Activated T-cell treated with anti-CD3 and anti-CD28 coated beads for 48 hours (primary cell): ENCODE measurements at regions not wholly inside any gene's neighbourhood (a gene's known extent, or its start where the extent isn't known, plus 50 kb on each side); places are given as distances from the start of the nearest gene placed in this dataset.

Source experiments
- DNase-seq: peaks from one replicate; pipeline ENCODE4 v3.0.0-alpha.2; 2020; ENCODE audit warnings: low read depth

GRCh38 chr17:72025113-72025512 lies 95.7 kb upstream of the SOX9 start:
- DNase-seq, result no peak

- DNase-seq, result no peak
Observed at GRCh38 chr17:72030067-72030899, 90.5 kb upstream of the SOX9 start.

GRCh38 chr17:72031219-72031884 lies 89.5 kb upstream of the SOX9 start:
- no peak for DNase-seq

- DNase-seq, result no peak
Observed at GRCh38 chr17:72033334-72033733, 87.5 kb upstream of the SOX9 start.

GRCh38 chr17:72034000-72034399 lies 86.8 kb upstream of the SOX9 start:
- DNase-seq, result no peak

- no peak for DNase-seq
Observed at GRCh38 chr17:72038427-72038826, 82.4 kb upstream of the SOX9 start.

- DNase-seq, result no peak
Observed at GRCh38 chr17:72039490-72039889, 81.3 kb upstream of the SOX9 start.

GRCh38 chr17:72046178-72046577 lies 74.6 kb upstream of the SOX9 start:
- DNase-seq, result no peak

- no peak for DNase-seq
Observed at GRCh38 chr17:72046643-72047612, 73.9 kb upstream of the SOX9 start.

GRCh38 chr17:72049914-72050313 lies 70.9 kb upstream of the SOX9 start:
- DNase-seq, result no peak

GRCh38 chr17:72053036-72053435 lies 67.8 kb upstream of the SOX9 start:
- no peak for DNase-seq

- DNase-seq, result no peak
Observed at GRCh38 chr17:72053449-72053848, 67.4 kb upstream of the SOX9 start.

GRCh38 chr17:72056155-72056554 lies 64.7 kb upstream of the SOX9 start:
- DNase-seq, result no peak

- DNase-seq, result no peak
Observed at GRCh38 chr17:72056727-72057290, 64.0 kb upstream of the SOX9 start.

GRCh38 chr17:72060084-72060483 lies 60.7 kb upstream of the SOX9 start:
- DNase-seq, result no peak

GRCh38 chr17:72063262-72063661 lies 57.6 kb upstream of the SOX9 start:
- DNase-seq, result no peak

GRCh38 chr17:72063756-72064450 lies 56.9 kb upstream of the SOX9 start:
- DNase-seq, result no peak

GRCh38 chr17:72064606-72065193 lies 56.1 kb upstream of the SOX9 start:
- no peak for DNase-seq

- DNase-seq, result no peak
Observed at GRCh38 chr17:72065556-72065955, 55.3 kb upstream of the SOX9 start.

GRCh38 chr17:72068643-72069042 lies 52.2 kb upstream of the SOX9 start:
- no peak for DNase-seq

GRCh38 chr17:72069586-72070202 lies 51.1 kb upstream of the SOX9 start:
- DNase-seq, result no peak
